ENCODE measurements at regions not wholly inside any gene's neighbourhood (a gene's known extent, or its start where the extent isn't known, plus 50 kb on each side); places are given as distances from the start of the nearest gene placed in this dataset.

DNA sequence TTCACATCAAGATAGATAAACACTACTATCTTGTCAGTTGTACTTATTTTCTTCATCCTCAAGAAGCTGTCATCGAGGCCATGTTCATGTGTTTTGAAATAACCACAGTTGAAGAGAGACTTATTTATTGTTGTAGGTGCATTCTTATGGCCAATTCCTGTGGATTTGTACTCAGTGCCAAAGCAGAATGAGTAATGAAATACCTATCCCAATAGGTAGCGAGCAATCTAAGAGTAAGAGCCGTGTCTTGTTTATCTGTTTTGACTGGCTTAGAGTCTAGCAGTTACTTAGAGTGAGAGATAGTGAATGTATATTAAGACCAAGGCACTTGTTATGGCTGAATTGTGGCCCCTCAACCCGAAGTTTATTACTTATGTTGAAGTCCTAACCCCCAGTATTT lies 631.0 kb upstream of the SPANXN1 start:
- POLR2A ChIA-PET = no interaction called here
- BruUV-seq (replicated peaks) = no TSS peak
- H3K4me1 ChIP-seq (ENCODE audit: control insufficient read depth in 1 of 2, insufficient read depth in 2 of 2, low read length in 2 of 2) = no peaks in the 10 kb centered on the region
- H3K27me3 ChIP-seq (ENCODE audit: insufficient read depth, low read length) = no peaks in the 10 kb centered on the region
- CTCF ChIA-PET = no interaction called here
- H3K27ac ChIP-seq (ENCODE audit: low read depth, low read length) = no peak overlapping the region
- no peak overlapping the region for H2AFZ ChIP-seq (ENCODE audit: low read depth, low read length, poor library complexity, severe bottlenecking)
- no peaks in the 10 kb centered on the region for H3K9me3 ChIP-seq (ENCODE audit: control insufficient read depth in 1 of 2, insufficient read depth in 1 of 2, low read depth in 1 of 2, low read length in 2 of 2)
- no peak overlapping the region for H3K4me3 ChIP-seq (replicated peaks in 1 of 2; ENCODE audit: low read depth in 1 of 2, low read length in 2 of 2)
- no peaks in the 10 kb centered on the region for H3K36me3 ChIP-seq (ENCODE audit: control insufficient read depth in 1 of 2, insufficient read depth in 2 of 2, low read length in 2 of 2)
- H3K9ac ChIP-seq (ENCODE audit: low read length) = no peak overlapping the region
- DNase-seq (ENCODE audit: low read depth, low spot score) = no peak
- H4K20me1 ChIP-seq (ENCODE audit: insufficient read depth) = no peaks in the 10 kb centered on the region
- RAD21 ChIA-PET (ENCODE audit: low non-redundant PET in 1 of 2, low total read pairs in 2 of 2, uncharacterized antibody in 2 of 2, unreplicated experiment in 2 of 2) = no interaction called here
- TF ChIP-seq YY1 (IDR thresholded peaks at IDR 0.05; ENCODE audit: extremely low read depth, insufficient replicate concordance, low read depth, low read length) = no peak
- TF ChIP-seq SRF (IDR thresholded peaks at IDR 0.05; ENCODE audit: low read depth) = no peak
- TF ChIP-seq JUND (IDR thresholded peaks at IDR 0.05) = no peak
- TF ChIP-seq ZFX (IDR thresholded peaks at IDR 0.05) = no peak
- no peak for TF ChIP-seq ZNF274 (IDR thresholded peaks at IDR 0.05; ENCODE audit: low read depth, low read length)
- TF ChIP-seq CBX3 (IDR thresholded peaks at IDR 0.05; ENCODE audit: low read depth) = no peak
- TF ChIP-seq, protein P1, sequence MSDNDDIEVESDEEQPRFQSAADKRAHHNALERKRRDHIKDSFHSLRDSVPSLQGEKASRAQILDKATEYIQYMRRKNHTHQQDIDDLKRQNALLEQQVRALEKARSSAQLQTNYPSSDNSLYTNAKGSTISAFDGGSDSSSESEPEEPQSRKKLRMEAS (IDR thresholded peaks at IDR 0.05) = no peak
- TF ChIP-seq, protein P2, sequence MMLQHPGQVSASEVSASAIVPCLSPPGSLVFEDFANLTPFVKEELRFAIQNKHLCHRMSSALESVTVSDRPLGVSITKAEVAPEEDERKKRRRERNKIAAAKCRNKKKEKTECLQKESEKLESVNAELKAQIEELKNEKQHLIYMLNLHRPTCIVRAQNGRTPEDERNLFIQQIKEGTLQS (IDR thresholded peaks at IDR 0.05) = no peak
- TF ChIP-seq, protein P3, sequence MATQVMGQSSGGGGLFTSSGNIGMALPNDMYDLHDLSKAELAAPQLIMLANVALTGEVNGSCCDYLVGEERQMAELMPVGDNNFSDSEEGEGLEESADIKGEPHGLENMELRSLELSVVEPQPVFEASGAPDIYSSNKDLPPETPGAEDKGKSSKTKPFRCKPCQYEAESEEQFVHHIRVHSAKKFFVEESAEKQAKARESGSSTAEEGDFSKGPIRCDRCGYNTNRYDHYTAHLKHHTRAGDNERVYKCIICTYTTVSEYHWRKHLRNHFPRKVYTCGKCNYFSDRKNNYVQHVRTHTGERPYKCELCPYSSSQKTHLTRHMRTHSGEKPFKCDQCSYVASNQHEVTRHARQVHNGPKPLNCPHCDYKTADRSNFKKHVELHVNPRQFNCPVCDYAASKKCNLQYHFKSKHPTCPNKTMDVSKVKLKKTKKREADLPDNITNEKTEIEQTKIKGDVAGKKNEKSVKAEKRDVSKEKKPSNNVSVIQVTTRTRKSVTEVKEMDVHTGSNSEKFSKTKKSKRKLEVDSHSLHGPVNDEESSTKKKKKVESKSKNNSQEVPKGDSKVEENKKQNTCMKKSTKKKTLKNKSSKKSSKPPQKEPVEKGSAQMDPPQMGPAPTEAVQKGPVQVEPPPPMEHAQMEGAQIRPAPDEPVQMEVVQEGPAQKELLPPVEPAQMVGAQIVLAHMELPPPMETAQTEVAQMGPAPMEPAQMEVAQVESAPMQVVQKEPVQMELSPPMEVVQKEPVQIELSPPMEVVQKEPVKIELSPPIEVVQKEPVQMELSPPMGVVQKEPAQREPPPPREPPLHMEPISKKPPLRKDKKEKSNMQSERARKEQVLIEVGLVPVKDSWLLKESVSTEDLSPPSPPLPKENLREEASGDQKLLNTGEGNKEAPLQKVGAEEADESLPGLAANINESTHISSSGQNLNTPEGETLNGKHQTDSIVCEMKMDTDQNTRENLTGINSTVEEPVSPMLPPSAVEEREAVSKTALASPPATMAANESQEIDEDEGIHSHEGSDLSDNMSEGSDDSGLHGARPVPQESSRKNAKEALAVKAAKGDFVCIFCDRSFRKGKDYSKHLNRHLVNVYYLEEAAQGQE (IDR thresholded peaks at IDR 0.05; ENCODE audit: low read depth) = no peak
- TF ChIP-seq, protein P4, sequence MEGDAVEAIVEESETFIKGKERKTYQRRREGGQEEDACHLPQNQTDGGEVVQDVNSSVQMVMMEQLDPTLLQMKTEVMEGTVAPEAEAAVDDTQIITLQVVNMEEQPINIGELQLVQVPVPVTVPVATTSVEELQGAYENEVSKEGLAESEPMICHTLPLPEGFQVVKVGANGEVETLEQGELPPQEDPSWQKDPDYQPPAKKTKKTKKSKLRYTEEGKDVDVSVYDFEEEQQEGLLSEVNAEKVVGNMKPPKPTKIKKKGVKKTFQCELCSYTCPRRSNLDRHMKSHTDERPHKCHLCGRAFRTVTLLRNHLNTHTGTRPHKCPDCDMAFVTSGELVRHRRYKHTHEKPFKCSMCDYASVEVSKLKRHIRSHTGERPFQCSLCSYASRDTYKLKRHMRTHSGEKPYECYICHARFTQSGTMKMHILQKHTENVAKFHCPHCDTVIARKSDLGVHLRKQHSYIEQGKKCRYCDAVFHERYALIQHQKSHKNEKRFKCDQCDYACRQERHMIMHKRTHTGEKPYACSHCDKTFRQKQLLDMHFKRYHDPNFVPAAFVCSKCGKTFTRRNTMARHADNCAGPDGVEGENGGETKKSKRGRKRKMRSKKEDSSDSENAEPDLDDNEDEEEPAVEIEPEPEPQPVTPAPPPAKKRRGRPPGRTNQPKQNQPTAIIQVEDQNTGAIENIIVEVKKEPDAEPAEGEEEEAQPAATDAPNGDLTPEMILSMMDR (IDR thresholded peaks at IDR 0.05 in 2 of 3, conservative IDR thresholded peaks at IDR 0.05 in 1 of 3; ENCODE audit: borderline replicate concordance in 1 of 3, insufficient read depth in 1 of 3, low read depth in 2 of 3, low read length in 2 of 3) = no peak
- TF ChIP-seq, protein P5, sequence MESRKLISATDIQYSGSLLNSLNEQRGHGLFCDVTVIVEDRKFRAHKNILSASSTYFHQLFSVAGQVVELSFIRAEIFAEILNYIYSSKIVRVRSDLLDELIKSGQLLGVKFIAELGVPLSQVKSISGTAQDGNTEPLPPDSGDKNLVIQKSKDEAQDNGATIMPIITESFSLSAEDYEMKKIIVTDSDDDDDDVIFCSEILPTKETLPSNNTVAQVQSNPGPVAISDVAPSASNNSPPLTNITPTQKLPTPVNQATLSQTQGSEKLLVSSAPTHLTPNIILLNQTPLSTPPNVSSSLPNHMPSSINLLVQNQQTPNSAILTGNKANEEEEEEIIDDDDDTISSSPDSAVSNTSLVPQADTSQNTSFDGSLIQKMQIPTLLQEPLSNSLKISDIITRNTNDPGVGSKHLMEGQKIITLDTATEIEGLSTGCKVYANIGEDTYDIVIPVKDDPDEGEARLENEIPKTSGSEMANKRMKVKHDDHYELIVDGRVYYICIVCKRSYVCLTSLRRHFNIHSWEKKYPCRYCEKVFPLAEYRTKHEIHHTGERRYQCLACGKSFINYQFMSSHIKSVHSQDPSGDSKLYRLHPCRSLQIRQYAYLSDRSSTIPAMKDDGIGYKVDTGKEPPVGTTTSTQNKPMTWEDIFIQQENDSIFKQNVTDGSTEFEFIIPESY (IDR thresholded peaks at IDR 0.05; ENCODE audit: extremely low read depth, insufficient replicate concordance, low read length) = no peak
- no peak for TF ChIP-seq SP1 (IDR thresholded peaks at IDR 0.05; ENCODE audit: low read depth)
- no peaks in the 10 kb centered on the region for H3K79me2 ChIP-seq (ENCODE audit: insufficient read depth, low read length)
- intact Hi-C loops (cut with micrococcal nuclease) = no loop called here
- ATAC-seq = no peak
- H3K4me2 ChIP-seq (ENCODE audit: low read length) = no peak overlapping the region
- H3K9me2 ChIP-seq (ENCODE audit: insufficient read depth) = no peaks in the 10 kb centered on the region
